ENCODE measurements at regions not wholly inside any gene's neighbourhood (a gene's known extent, or its start where the extent isn't known, plus 50 kb on each side); places are given as distances from the start of the nearest gene placed in this dataset.

DNA sequence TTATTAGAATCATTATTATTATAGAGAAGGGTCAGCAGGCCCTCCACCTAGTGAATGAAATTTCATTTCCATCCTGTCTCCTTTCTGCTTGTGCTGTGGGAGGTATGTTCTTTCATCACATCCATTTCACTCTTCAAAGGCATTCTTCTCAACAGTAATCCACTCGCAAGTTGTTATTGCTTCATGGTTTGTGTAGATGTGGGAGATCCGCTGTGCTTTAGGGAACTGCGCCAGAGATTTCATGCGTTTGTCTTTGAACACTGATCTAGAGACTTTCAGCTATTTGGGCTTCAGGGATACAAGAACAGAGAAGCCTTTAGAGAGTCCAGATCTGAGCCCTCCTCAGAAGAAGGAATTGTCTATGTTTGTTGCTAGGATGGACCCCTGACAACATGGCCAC, 53.5 kb upstream of the PUDP start:
- H3K4me3 Mint-ChIP-seq (ENCODE audit: unreplicated experiment) = no peak overlapping the region
- TF ChIP-seq, protein P1, sequence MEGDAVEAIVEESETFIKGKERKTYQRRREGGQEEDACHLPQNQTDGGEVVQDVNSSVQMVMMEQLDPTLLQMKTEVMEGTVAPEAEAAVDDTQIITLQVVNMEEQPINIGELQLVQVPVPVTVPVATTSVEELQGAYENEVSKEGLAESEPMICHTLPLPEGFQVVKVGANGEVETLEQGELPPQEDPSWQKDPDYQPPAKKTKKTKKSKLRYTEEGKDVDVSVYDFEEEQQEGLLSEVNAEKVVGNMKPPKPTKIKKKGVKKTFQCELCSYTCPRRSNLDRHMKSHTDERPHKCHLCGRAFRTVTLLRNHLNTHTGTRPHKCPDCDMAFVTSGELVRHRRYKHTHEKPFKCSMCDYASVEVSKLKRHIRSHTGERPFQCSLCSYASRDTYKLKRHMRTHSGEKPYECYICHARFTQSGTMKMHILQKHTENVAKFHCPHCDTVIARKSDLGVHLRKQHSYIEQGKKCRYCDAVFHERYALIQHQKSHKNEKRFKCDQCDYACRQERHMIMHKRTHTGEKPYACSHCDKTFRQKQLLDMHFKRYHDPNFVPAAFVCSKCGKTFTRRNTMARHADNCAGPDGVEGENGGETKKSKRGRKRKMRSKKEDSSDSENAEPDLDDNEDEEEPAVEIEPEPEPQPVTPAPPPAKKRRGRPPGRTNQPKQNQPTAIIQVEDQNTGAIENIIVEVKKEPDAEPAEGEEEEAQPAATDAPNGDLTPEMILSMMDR (IDR thresholded peaks at IDR 0.05) = no peak
- H3K9me3 Mint-ChIP-seq (ENCODE audit: low read depth) = no peaks in the 10 kb centered on the region
- H3K27ac Mint-ChIP-seq (ENCODE audit: unreplicated experiment) = no peak overlapping the region
- H3K4me1 Mint-ChIP-seq (ENCODE audit: low read depth) = no peaks in the 10 kb centered on the region
- H3K36me3 Mint-ChIP-seq (ENCODE audit: low read depth) = no peaks in the 10 kb centered on the region
- H3K27me3 Mint-ChIP-seq (ENCODE audit: low read depth) = no peaks in the 10 kb centered on the region
- DNase-seq (ENCODE audit: low spot score) = no peak

DNA sequence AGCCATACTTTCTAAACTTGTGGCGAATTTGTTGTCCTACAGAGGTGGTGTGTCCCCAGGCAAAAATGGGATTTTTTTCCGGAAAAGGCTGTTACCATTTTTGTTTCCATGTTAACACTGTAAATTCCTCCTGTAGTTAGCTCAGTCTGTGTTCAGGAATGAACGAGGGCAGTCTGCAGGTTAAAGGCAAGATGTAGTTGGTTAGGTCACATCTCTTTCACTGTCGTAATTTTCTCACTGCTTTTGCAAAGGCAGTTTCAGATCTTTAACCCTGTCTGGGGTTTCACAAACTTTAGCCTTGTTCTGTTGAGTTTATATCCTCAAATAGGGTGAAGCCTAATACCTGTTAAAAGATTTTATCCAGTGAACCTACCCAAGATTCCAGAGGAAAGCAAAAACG, 50.5 kb upstream of the PUDP start:
- Mint-ChIP-seq H3K9me3 (ENCODE audit: low read depth) (no peaks in the 10 kb centered on the region), H3K4me1 (ENCODE audit: low read depth) (no peaks in the 10 kb centered on the region), H3K4me3 (ENCODE audit: unreplicated experiment) (no peak overlapping the region), H3K36me3 (ENCODE audit: low read depth) (no peaks in the 10 kb centered on the region), H3K27me3 (ENCODE audit: low read depth) (no peaks in the 10 kb centered on the region), H3K27ac (ENCODE audit: unreplicated experiment) (no peak overlapping the region)
- TF ChIP-seq, protein P1 (IDR thresholded peaks at IDR 0.05) = no peak
- DNase-seq (ENCODE audit: low spot score) = no peak

All from chondrocyte (in vitro differentiated cells).